IgD-negative memory B cell (primary cell): ENCODE measurements at regions not wholly inside any gene's neighbourhood (a gene's known extent, or its start where the extent isn't known, plus 50 kb on each side); places are given as distances from the start of the nearest gene placed in this dataset.

Experiments used
- H3K27ac Mint-ChIP-seq, 3 donors: one replicate each; pipeline ENCODE4 v1.8.0; 2020 to 2022; ENCODE audit warnings: mild to moderate bottlenecking in 3 of 3, mixed read lengths in 3 of 3, moderate library complexity in 1 of 3
- H3K27me3 Mint-ChIP-seq: one replicate; pipeline ENCODE4 v1.8.0; 2021; ENCODE audit warnings: mixed read lengths
- H3K36me3 Mint-ChIP-seq: one replicate; pipeline ENCODE4 v1.8.0; 2020; ENCODE audit warnings: mild to moderate bottlenecking, mixed read lengths
- H3K4me1 Mint-ChIP-seq, 3 donors: one replicate each; pipeline ENCODE4 v1.8.0; 2020 to 2022; ENCODE audit warnings: mixed read lengths in 3 of 3, mild to moderate bottlenecking in 1 of 3
- H3K4me3 Mint-ChIP-seq, 4 donors: one replicate each; pipeline ENCODE4 v1.8.0; 2020 to 2022; ENCODE audit warnings: mild to moderate bottlenecking in 4 of 4, mixed read lengths in 4 of 4, moderate library complexity in 3 of 4
- H3K9me3 Mint-ChIP-seq, 3 donors: one replicate each; pipeline ENCODE4 v1.8.0; 2020 to 2021; ENCODE audit warnings: mixed read lengths in 3 of 3, mild to moderate bottlenecking in 1 of 3

GRCh38 chr11:44445500-44446365, 119.7 kb upstream of the CD82 start:
- Mint-ChIP-seq H3K36me3 (no peaks in the 10 kb centered on the region), H3K27me3 (no peaks in the 10 kb centered on the region), H3K27ac (no peak overlapping the region), H3K4me3 (no peak overlapping the region), H3K4me1 (peaks cover 0 to 1% (median 0%) of the 10 kb centered on the region in 3 donors), H3K9me3 (peaks cover 0 to 6% (median 5%) of the 10 kb centered on the region in 3 donors)

DNA sequence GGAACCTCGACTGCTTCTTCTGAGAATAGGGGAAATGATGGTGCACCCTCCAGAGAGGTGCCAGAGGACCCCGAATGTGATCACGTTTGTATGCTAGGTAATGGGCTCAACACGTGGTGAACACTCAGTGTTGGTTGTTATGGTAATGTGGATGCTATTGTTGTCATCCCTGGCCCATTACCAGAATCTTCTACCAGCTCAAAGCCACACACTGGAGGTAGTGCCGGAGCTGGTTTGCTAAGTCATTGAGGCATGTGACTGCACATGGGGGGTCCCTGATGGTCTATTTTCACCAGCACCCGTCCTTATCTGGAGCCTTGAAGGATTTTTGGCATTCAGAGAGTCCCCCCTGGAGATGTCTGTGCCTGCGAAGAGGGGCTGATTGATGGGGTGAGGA, 119.1 kb upstream of the CD82 start:
- peaks cover 0 to 6% (median 3%) of the 10 kb centered on the region in 3 donors for H3K9me3 Mint-ChIP-seq
- H3K36me3 Mint-ChIP-seq: no peaks in the 10 kb centered on the region
- H3K4me1 Mint-ChIP-seq: peaks cover 0 to 1% (median 0%) of the 10 kb centered on the region in 3 donors
- no peak overlapping the region for H3K4me3 Mint-ChIP-seq
- H3K27ac Mint-ChIP-seq: no peak overlapping the region
- no peaks in the 10 kb centered on the region for H3K27me3 Mint-ChIP-seq

- H3K36me3 Mint-ChIP-seq: no peaks in the 10 kb centered on the region
- peaks cover 0 to 6% (median 3%) of the 10 kb centered on the region in 3 donors for H3K9me3 Mint-ChIP-seq
- no peaks in the 10 kb centered on the region for H3K27me3 Mint-ChIP-seq
- H3K27ac Mint-ChIP-seq: no peak overlapping the region
- H3K4me3 Mint-ChIP-seq: no peak overlapping the region
- H3K4me1 Mint-ChIP-seq: peaks cover 0 to 1% (median 0%) of the 10 kb centered on the region in 3 donors
These were observed 118.3 kb upstream of the CD82 start for GRCh38 chr11:44446996-44447771.

DNA sequence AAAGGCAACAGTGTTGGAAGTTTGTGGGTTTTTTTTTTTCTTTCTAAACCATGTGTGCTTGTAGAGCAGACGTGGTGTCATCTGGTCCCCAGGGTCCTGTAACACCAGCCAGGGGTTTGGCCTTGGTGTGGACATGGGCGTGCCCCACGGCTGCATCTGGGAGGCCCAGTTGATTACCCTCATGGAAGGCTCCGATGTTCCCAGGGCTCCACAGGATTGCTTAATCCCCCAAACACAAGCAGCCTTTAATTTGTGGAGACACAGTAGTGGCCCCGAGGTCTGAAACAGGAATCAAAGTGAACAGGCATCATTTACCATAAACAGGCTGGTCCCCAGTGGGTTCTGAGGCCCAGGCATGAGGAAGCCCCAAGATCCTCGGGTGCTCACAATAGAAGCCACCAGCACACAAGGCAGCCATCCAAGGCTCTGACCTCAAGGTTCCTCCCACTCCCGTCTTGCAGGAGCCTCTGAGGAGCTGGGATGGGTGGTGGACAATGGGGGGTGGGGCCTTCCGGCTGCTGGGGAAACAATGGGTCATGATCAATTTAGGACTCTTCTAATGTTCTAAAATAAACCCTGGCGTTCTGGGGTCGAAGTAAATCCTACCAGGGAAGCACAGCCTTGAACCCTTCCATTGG, 115.0 kb upstream of the CD82 start:
- Mint-ChIP-seq H3K9me3 (no peaks in the 10 kb centered on the region), H3K27me3 (no peaks in the 10 kb centered on the region), H3K4me3 (no peak overlapping the region), H3K36me3 (no peaks in the 10 kb centered on the region), H3K27ac (no peak overlapping the region), H3K4me1 (no peaks in the 10 kb centered on the region)

GRCh38 chr11:44451706-44452105, 113.8 kb upstream of the CD82 start:
- H3K9me3 Mint-ChIP-seq: no peaks in the 10 kb centered on the region
- H3K4me3 Mint-ChIP-seq: no peak overlapping the region
- no peaks in the 10 kb centered on the region for H3K27me3 Mint-ChIP-seq
- no peaks in the 10 kb centered on the region for H3K4me1 Mint-ChIP-seq
- H3K27ac Mint-ChIP-seq: no peak overlapping the region
- no peaks in the 10 kb centered on the region for H3K36me3 Mint-ChIP-seq

DNA sequence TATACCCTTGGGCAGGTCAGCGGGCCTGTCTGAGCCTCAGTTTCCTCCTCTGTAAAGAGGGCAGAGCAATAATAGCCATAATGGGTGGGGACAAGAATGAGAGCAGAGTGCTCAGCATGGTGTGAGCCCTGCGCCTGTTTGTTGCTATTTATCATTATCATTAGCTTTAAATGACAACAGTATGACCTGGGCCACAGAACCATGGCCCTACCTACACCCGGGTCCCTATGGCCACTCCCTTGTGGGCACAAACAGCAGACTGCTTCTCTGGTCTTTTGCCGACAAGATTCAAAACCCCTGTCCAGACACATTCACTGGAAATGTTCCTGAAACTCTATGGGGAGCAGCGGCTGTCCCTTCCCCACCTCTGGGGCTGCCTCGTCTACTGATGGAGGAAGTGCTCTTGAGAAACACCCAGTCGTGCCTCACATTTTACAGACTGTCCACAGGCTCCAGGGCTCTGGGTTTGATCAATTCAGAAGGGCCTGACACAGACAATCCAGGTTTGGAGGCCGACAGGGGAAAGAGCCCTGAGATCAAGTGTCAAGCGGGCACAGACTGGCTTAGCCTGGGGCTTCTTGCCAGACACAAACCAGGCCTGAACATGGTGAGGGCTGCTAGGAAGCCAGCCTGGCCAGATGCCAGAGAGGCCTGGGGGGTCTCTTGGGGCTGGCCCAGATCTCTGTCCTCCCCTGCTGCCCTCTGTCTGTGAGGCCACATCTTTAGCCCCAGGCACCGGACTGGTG, 112.5 kb upstream of the CD82 start:
- H3K27me3 Mint-ChIP-seq: no peaks in the 10 kb centered on the region
- H3K36me3 Mint-ChIP-seq: no peaks in the 10 kb centered on the region
- no peak overlapping the region for H3K4me3 Mint-ChIP-seq
- H3K4me1 Mint-ChIP-seq: no peaks in the 10 kb centered on the region
- no peaks in the 10 kb centered on the region for H3K9me3 Mint-ChIP-seq
- H3K27ac Mint-ChIP-seq: no peak overlapping the region

DNA sequence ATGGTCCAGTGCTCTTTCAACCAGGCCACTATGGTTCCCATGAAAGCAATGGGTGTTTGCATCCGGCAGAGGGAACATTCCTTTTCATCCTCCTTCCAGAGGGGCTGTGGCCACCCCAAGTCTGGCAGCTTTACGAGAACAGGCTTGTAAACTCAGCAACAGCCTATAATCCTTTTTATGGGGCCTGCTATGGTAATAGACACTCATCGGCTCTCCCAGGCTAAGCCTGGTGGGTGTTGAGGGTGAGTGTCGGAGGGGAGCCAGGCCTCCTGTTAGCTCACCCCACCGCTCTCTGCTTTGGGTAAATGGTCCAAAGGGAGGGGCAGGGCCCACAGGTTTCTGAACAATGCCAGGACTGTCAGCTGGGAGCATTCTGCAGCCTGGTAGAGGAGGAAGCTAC, 111.6 kb upstream of the CD82 start:
- H3K4me3 Mint-ChIP-seq: peak overlapping the region in 1 of 4 donors; percentile 54
- H3K27ac Mint-ChIP-seq: no peak overlapping the region
- no peaks in the 10 kb centered on the region for H3K9me3 Mint-ChIP-seq
- no peaks in the 10 kb centered on the region for H3K27me3 Mint-ChIP-seq
- H3K36me3 Mint-ChIP-seq: no peaks in the 10 kb centered on the region
- no peaks in the 10 kb centered on the region for H3K4me1 Mint-ChIP-seq

- H3K27ac Mint-ChIP-seq: no peak overlapping the region
- H3K27me3 Mint-ChIP-seq: no peaks in the 10 kb centered on the region
- H3K4me1 Mint-ChIP-seq: no peaks in the 10 kb centered on the region
- H3K9me3 Mint-ChIP-seq: no peaks in the 10 kb centered on the region
- no peak overlapping the region for H3K4me3 Mint-ChIP-seq
- H3K36me3 Mint-ChIP-seq: no peaks in the 10 kb centered on the region
These were observed 110.8 kb upstream of the CD82 start for GRCh38 chr11:44454666-44455065.

- no peak overlapping the region for H3K27ac Mint-ChIP-seq
- no peaks in the 10 kb centered on the region for H3K27me3 Mint-ChIP-seq
- no peaks in the 10 kb centered on the region for H3K36me3 Mint-ChIP-seq
- H3K4me3 Mint-ChIP-seq: no peak overlapping the region
- H3K9me3 Mint-ChIP-seq: peaks cover 0 to 3% (median 0%) of the 10 kb centered on the region in 3 donors
- no peaks in the 10 kb centered on the region for H3K4me1 Mint-ChIP-seq
These were observed 108.7 kb upstream of the CD82 start for GRCh38 chr11:44456544-44457300.

GRCh38 chr11:44457862-44458261, 107.6 kb upstream of the CD82 start:
- no peaks in the 10 kb centered on the region for H3K27me3 Mint-ChIP-seq
- no peaks in the 10 kb centered on the region for H3K36me3 Mint-ChIP-seq
- H3K9me3 Mint-ChIP-seq: peaks cover 0 to 3% (median 0%) of the 10 kb centered on the region in 3 donors
- H3K4me1 Mint-ChIP-seq: no peaks in the 10 kb centered on the region
- no peak overlapping the region for H3K27ac Mint-ChIP-seq
- no peak overlapping the region for H3K4me3 Mint-ChIP-seq

DNA sequence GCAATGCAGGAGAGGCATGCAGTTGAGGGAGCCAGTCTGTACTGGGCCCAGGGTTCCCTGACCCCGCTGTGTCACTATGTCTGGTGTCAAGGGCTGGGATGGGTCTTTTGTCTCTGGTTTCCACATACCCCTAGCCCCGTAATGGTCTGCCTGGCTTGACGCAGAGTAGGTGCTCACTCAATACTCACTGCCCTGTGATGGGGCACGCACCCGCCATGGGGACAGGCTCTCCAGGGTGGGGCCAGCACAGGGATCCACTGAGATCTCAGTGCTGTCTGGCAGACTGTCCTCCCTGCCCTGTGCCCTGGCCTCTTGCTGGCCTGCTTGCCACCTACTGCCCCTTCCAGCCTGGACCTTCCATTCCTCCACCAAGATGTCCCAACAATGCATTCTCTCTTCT, 101.7 kb upstream of the CD82 start:
- Mint-ChIP-seq H3K9me3 (peaks cover 0 to 19% (median 4%) of the 10 kb centered on the region in 3 donors), H3K36me3 (no peaks in the 10 kb centered on the region), H3K27ac (no peak overlapping the region), H3K4me1 (no peaks in the 10 kb centered on the region), H3K27me3 (no peaks in the 10 kb centered on the region), H3K4me3 (no peak overlapping the region)

DNA sequence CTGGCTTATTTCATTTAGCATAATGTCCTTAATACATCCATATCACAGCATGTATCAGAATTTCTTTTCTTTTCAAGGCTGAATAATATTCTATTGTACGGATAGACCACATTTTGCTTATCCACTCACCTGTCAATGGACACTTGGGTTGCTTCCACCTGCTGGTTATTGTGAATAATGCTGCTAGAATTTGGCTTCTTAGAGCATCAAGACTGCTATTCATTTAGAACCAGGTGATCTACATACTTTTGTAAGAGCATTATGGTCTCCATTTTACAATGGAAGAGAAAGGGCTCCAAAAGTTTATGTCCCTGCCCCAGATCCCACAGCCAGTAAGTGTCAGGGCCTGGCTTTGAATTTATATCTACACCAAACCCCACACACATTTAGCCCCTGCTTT, 100.7 kb upstream of the CD82 start:
- H3K27me3 Mint-ChIP-seq: no peaks in the 10 kb centered on the region
- H3K36me3 Mint-ChIP-seq: no peaks in the 10 kb centered on the region
- H3K27ac Mint-ChIP-seq: no peak overlapping the region
- no peaks in the 10 kb centered on the region for H3K4me1 Mint-ChIP-seq
- peaks cover 0 to 19% (median 4%) of the 10 kb centered on the region in 3 donors for H3K9me3 Mint-ChIP-seq
- H3K4me3 Mint-ChIP-seq: no peak overlapping the region

- no peak overlapping the region for H3K27ac Mint-ChIP-seq
- no peaks in the 10 kb centered on the region for H3K36me3 Mint-ChIP-seq
- no peak overlapping the region for H3K4me3 Mint-ChIP-seq
- H3K4me1 Mint-ChIP-seq: no peaks in the 10 kb centered on the region
- no peaks in the 10 kb centered on the region for H3K27me3 Mint-ChIP-seq
- H3K9me3 Mint-ChIP-seq: peaks cover 0 to 16% (median 4%) of the 10 kb centered on the region in 3 donors
These were observed 98.8 kb upstream of the CD82 start for GRCh38 chr11:44466531-44467205.

DNA sequence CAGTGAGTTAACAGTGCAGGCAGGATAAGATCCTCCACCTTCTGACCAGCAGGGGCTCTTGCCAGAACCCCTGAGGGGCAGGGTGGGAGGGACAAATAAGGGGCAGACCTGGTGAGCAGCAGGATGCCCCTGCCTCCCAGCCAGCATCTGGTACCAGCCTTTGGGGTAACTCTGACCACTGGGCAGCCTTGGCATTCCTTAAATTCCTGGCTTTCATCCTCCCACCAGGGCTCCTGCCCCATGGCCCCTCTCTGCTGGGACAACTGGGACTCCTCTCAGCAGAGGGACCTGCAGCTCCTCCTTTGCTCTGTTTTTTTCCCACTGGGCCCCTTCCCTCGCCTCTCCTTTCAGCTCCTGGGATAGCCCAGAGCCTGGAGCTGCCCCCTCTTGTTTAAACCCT, 98.0 kb upstream of the CD82 start:
- Mint-ChIP-seq H3K4me3 (peak overlapping the region in 1 of 4 donors; percentile 44), H3K36me3 (no peaks in the 10 kb centered on the region), H3K4me1 (no peaks in the 10 kb centered on the region), H3K9me3 (peaks cover 0 to 16% (median 4%) of the 10 kb centered on the region in 3 donors), H3K27ac (no peak overlapping the region), H3K27me3 (peaks cover under 1% of the 10 kb centered on the region)
